AML-193 (cell line): ENCODE measurements at regions not wholly inside any gene's neighbourhood (a gene's known extent, or its start where the extent isn't known, plus 50 kb on each side); places are given as distances from the start of the nearest gene placed in this dataset.

Experiments used
- DNase-seq, 2 experiments: peaks; one replicate each; lab custom pipeline; 2025; lab: John Stamatoyannopoulos, UW

- DNase-seq: no peak
These were observed 809.0 kb downstream of the KCTD16 start for GRCh38 chr5:144979516-144980264.

- DNase-seq: no peak
These were observed 801.6 kb downstream of the KCTD16 start for GRCh38 chr5:144972317-144972716.

- DNase-seq: no peak
These were observed 800.6 kb downstream of the KCTD16 start for GRCh38 chr5:144971108-144971850.

GRCh38 chr5:144960296-144960695 is 789.6 kb downstream of the KCTD16 start:
- no peak for DNase-seq

GRCh38 chr5:144958002-144958401 is 787.3 kb downstream of the KCTD16 start:
- DNase-seq: no peak

- no peak for DNase-seq
These were observed 780.3 kb downstream of the KCTD16 start for GRCh38 chr5:144950996-144951395.

GRCh38 chr5:144947023-144947422 is 776.4 kb downstream of the KCTD16 start:
- DNase-seq: no peak

GRCh38 chr5:144945503-144945902 is 774.8 kb downstream of the KCTD16 start:
- no peak for DNase-seq

GRCh38 chr5:144944936-144945335 is 774.3 kb downstream of the KCTD16 start:
- no peak for DNase-seq

- DNase-seq: no peak
These were observed 770.3 kb downstream of the KCTD16 start for GRCh38 chr5:144941004-144941403.

GRCh38 chr5:144918371-144918770 is 747.7 kb downstream of the KCTD16 start:
- no peak for DNase-seq

- no peak for DNase-seq
These were observed 744.8 kb downstream of the KCTD16 start for GRCh38 chr5:144915452-144915851.

- DNase-seq: no peak
These were observed 743.0 kb downstream of the KCTD16 start for GRCh38 chr5:144913661-144914060.

GRCh38 chr5:144896473-144896872 is 725.8 kb downstream of the KCTD16 start:
- DNase-seq: no peak

GRCh38 chr5:144886668-144887067 is 716.0 kb downstream of the KCTD16 start:
- no peak for DNase-seq

- no peak for DNase-seq
These were observed 712.1 kb downstream of the KCTD16 start for GRCh38 chr5:144882739-144883283.

- DNase-seq: no peak
These were observed 709.8 kb downstream of the KCTD16 start for GRCh38 chr5:144880513-144880912.

GRCh38 chr5:144876990-144877389 is 706.3 kb downstream of the KCTD16 start:
- no peak for DNase-seq

GRCh38 chr5:144873076-144873475 is 702.4 kb downstream of the KCTD16 start:
- DNase-seq: no peak

- no peak for DNase-seq
These were observed 693.4 kb downstream of the KCTD16 start for GRCh38 chr5:144864118-144864517.

GRCh38 chr5:144857454-144857853 is 686.8 kb downstream of the KCTD16 start:
- DNase-seq: no peak

- DNase-seq: no peak
These were observed 673.4 kb downstream of the KCTD16 start for GRCh38 chr5:144844086-144844485.

GRCh38 chr5:144832416-144832815 is 661.7 kb downstream of the KCTD16 start:
- no peak for DNase-seq
